ENCODE measurements at regions not wholly inside any gene's neighbourhood (a gene's known extent, or its start where the extent isn't known, plus 50 kb on each side); places are given as distances from the start of the nearest gene placed in this dataset.
"Not testable (repeated sequence)": the region's sequence is repeated elsewhere in the genome, so short reads cannot be mapped to it uniquely, and the experiment has no call there.

GRCh38 chr11:87494026-87494425 lies 456.3 kb downstream of the TMEM135 start:
- H3K36me3 Mint-ChIP-seq (ENCODE audit: low read depth); H3K4me1 Mint-ChIP-seq (ENCODE audit: low read depth); H3K4me3 Mint-ChIP-seq; H3K27me3 Mint-ChIP-seq; intact Hi-C loops (cut with micrococcal nuclease); H3K27ac Mint-ChIP-seq; H3K9me3 Mint-ChIP-seq: not testable (repeated sequence)

- H3K9me3 Mint-ChIP-seq: no peaks in the 10 kb centered on the region
- H3K27ac Mint-ChIP-seq: no peak overlapping the region
- H3K36me3 Mint-ChIP-seq (ENCODE audit: low read depth): no peaks in the 10 kb centered on the region
- H3K4me1 Mint-ChIP-seq (ENCODE audit: low read depth): no peaks in the 10 kb centered on the region
- H3K4me3 Mint-ChIP-seq: no peak overlapping the region
- intact Hi-C loops (cut with micrococcal nuclease): no loop called here
- no peaks in the 10 kb centered on the region for H3K27me3 Mint-ChIP-seq
These were observed 455.8 kb downstream of the TMEM135 start for GRCh38 chr11:87493516-87493915.

GRCh38 chr11:87491381-87491780 lies 453.6 kb downstream of the TMEM135 start:
- Mint-ChIP-seq H3K4me3 (no peak overlapping the region), H3K27ac (no peak overlapping the region), H3K9me3 (no peaks in the 10 kb centered on the region), H3K4me1 (ENCODE audit: low read depth) (no peaks in the 10 kb centered on the region), H3K27me3 (no peaks in the 10 kb centered on the region), H3K36me3 (ENCODE audit: low read depth) (no peaks in the 10 kb centered on the region)
- intact Hi-C loops (cut with micrococcal nuclease): no loop called here

GRCh38 chr11:87490671-87491070 lies 452.9 kb downstream of the TMEM135 start:
- Mint-ChIP-seq H3K36me3 (ENCODE audit: low read depth) (no peaks in the 10 kb centered on the region), H3K27me3 (no peaks in the 10 kb centered on the region), H3K9me3 (no peaks in the 10 kb centered on the region), H3K27ac (no peak overlapping the region), H3K4me1 (ENCODE audit: low read depth) (no peaks in the 10 kb centered on the region), H3K4me3 (no peak overlapping the region)
- intact Hi-C loops (cut with micrococcal nuclease): no loop called here

- intact Hi-C loops (cut with micrococcal nuclease): no loop called here
These were observed 446.8 kb downstream of the TMEM135 start for GRCh38 chr11:87484566-87484965.

GRCh38 chr11:87477321-87477720 lies 439.6 kb downstream of the TMEM135 start:
- Mint-ChIP-seq H3K27me3 (no peaks in the 10 kb centered on the region), H3K4me3 (no peak overlapping the region), H3K36me3 (ENCODE audit: low read depth) (no peaks in the 10 kb centered on the region), H3K27ac (no peak overlapping the region), H3K4me1 (ENCODE audit: low read depth) (no peaks in the 10 kb centered on the region), H3K9me3 (peaks cover 9% of the 10 kb centered on the region)
- intact Hi-C loops (cut with micrococcal nuclease): no loop called here

More at GRCh38 chr11:87484566-87484965, 446.8 kb downstream of the TMEM135 start:
- no peaks in the 10 kb centered on the region for H3K36me3 Mint-ChIP-seq (ENCODE audit: low read depth)
- no peak overlapping the region for H3K4me3 Mint-ChIP-seq
- H3K27ac Mint-ChIP-seq: no peak overlapping the region
- H3K4me1 Mint-ChIP-seq (ENCODE audit: low read depth): no peaks in the 10 kb centered on the region
- H3K27me3 Mint-ChIP-seq: no peaks in the 10 kb centered on the region
- H3K9me3 Mint-ChIP-seq: peaks cover 9% of the 10 kb centered on the region

GRCh38 chr11:87473174-87473573 lies 435.4 kb downstream of the TMEM135 start:
- Mint-ChIP-seq H3K27me3 (no peaks in the 10 kb centered on the region), H3K4me1 (ENCODE audit: low read depth) (peaks cover 7% of the 10 kb centered on the region), H3K27ac (no peak overlapping the region), H3K36me3 (ENCODE audit: low read depth) (no peaks in the 10 kb centered on the region), H3K9me3 (no peaks in the 10 kb centered on the region), H3K4me3 (no peak overlapping the region)
- intact Hi-C loops (cut with micrococcal nuclease): no loop called here

GRCh38 chr11:87466223-87466622 lies 428.5 kb downstream of the TMEM135 start:
- no peak overlapping the region for H3K4me3 Mint-ChIP-seq
- peaks cover 7% of the 10 kb centered on the region for H3K4me1 Mint-ChIP-seq (ENCODE audit: low read depth)
- intact Hi-C loops (cut with micrococcal nuclease): no loop called here
- no peaks in the 10 kb centered on the region for H3K36me3 Mint-ChIP-seq (ENCODE audit: low read depth)
- no peaks in the 10 kb centered on the region for H3K27me3 Mint-ChIP-seq
- H3K9me3 Mint-ChIP-seq: no peaks in the 10 kb centered on the region
- no peak overlapping the region for H3K27ac Mint-ChIP-seq

GRCh38 chr11:87465716-87466115 lies 428.0 kb downstream of the TMEM135 start:
- Mint-ChIP-seq H3K4me1 (ENCODE audit: low read depth) (peaks cover 7% of the 10 kb centered on the region), H3K27ac (no peak overlapping the region), H3K27me3 (no peaks in the 10 kb centered on the region), H3K36me3 (ENCODE audit: low read depth) (no peaks in the 10 kb centered on the region), H3K9me3 (no peaks in the 10 kb centered on the region), H3K4me3 (no peak overlapping the region)
- intact Hi-C loops (cut with micrococcal nuclease): no loop called here

- H3K4me1 Mint-ChIP-seq (ENCODE audit: low read depth): no peaks in the 10 kb centered on the region
- no peaks in the 10 kb centered on the region for H3K9me3 Mint-ChIP-seq
- intact Hi-C loops (cut with micrococcal nuclease): no loop called here
- no peak overlapping the region for H3K27ac Mint-ChIP-seq
- H3K36me3 Mint-ChIP-seq (ENCODE audit: low read depth): no peaks in the 10 kb centered on the region
- H3K27me3 Mint-ChIP-seq: no peaks in the 10 kb centered on the region
- no peak overlapping the region for H3K4me3 Mint-ChIP-seq
These were observed 425.9 kb downstream of the TMEM135 start for GRCh38 chr11:87463486-87464102.

- intact Hi-C loops (cut with micrococcal nuclease): no loop called here
These were observed 424.4 kb downstream of the TMEM135 start for GRCh38 chr11:87462171-87462570.

GRCh38 chr11:87460842-87461637 lies 423.3 kb downstream of the TMEM135 start:
- Mint-ChIP-seq H3K4me1 (ENCODE audit: low read depth) (no peaks in the 10 kb centered on the region), H3K27ac (no peak overlapping the region)

More at GRCh38 chr11:87462171-87462570, 424.4 kb downstream of the TMEM135 start:
- H3K4me1 Mint-ChIP-seq (ENCODE audit: low read depth): no peaks in the 10 kb centered on the region
- H3K36me3 Mint-ChIP-seq (ENCODE audit: low read depth): no peaks in the 10 kb centered on the region
- no peak overlapping the region for H3K4me3 Mint-ChIP-seq
- H3K27ac Mint-ChIP-seq: no peak overlapping the region
- no peaks in the 10 kb centered on the region for H3K27me3 Mint-ChIP-seq
- no peaks in the 10 kb centered on the region for H3K9me3 Mint-ChIP-seq

GRCh38 chr11:87460279-87460678 lies 422.5 kb downstream of the TMEM135 start:
- Mint-ChIP-seq H3K36me3 (ENCODE audit: low read depth) (no peaks in the 10 kb centered on the region), H3K27me3 (no peaks in the 10 kb centered on the region), H3K4me3 (no peak overlapping the region), H3K4me1 (ENCODE audit: low read depth) (no peaks in the 10 kb centered on the region), H3K9me3 (no peaks in the 10 kb centered on the region), H3K27ac (no peak overlapping the region)
- intact Hi-C loops (cut with micrococcal nuclease): no loop called here

More at GRCh38 chr11:87460842-87461637, 423.3 kb downstream of the TMEM135 start:
- no peaks in the 10 kb centered on the region for H3K36me3 Mint-ChIP-seq (ENCODE audit: low read depth)
- intact Hi-C loops (cut with micrococcal nuclease): no loop called here
- no peak overlapping the region for H3K4me3 Mint-ChIP-seq
- no peaks in the 10 kb centered on the region for H3K27me3 Mint-ChIP-seq
- H3K9me3 Mint-ChIP-seq: no peaks in the 10 kb centered on the region

GRCh38 chr11:87459351-87459750 lies 421.6 kb downstream of the TMEM135 start:
- no peaks in the 10 kb centered on the region for H3K9me3 Mint-ChIP-seq
- intact Hi-C loops (cut with micrococcal nuclease): no loop called here
- no peaks in the 10 kb centered on the region for H3K4me1 Mint-ChIP-seq (ENCODE audit: low read depth)
- no peaks in the 10 kb centered on the region for H3K36me3 Mint-ChIP-seq (ENCODE audit: low read depth)
- H3K27me3 Mint-ChIP-seq: no peaks in the 10 kb centered on the region
- no peak overlapping the region for H3K4me3 Mint-ChIP-seq
- H3K27ac Mint-ChIP-seq: no peak overlapping the region
